Breast epithelium (tissue), 4 donors: ENCODE measurements at regions not wholly inside any gene's neighbourhood (a gene's known extent, or its start where the extent isn't known, plus 50 kb on each side); places are given as distances from the start of the nearest gene placed in this dataset.

Experiments
- DNase-seq, 2 donors: peaks; one replicate each; pipeline ENCODE4 v3.0.0-alpha.2; 2019; ENCODE audit warnings: low spot score in 2 of 2
- H3K27ac ChIP-seq, 2 donors: fragments of 200-600 bp; sonication (generic) in 1 of 2; one replicate each; pipeline ENCODE4 v1.5.1; 2016 to 2019; ENCODE audit warnings: mild to moderate bottlenecking in 1 of 2
- H3K27me3 ChIP-seq, 2 donors: fragments of 200-600 bp; sonication (generic) in 1 of 2; one replicate each; pipeline versions ENCODE4 v1.5.1 to v1.6.0; 2017 to 2019; ENCODE audit warnings: control low read depth in 1 of 2, mild to moderate bottlenecking in 1 of 2
- H3K36me3 ChIP-seq: fragments of 200-600 bp; one replicate; pipeline ENCODE4 v1.5.1; 2019
- H3K4me1 ChIP-seq, 2 donors: fragments of 200-600 bp; sonication (generic); one replicate each; pipeline ENCODE4 v1.5.1; 2016 to 2019; ENCODE audit warnings: control low read depth in 1 of 2
- H3K4me3 ChIP-seq, 3 donors: fragments of 200-600 bp; sonication (generic); 1 replicate in 2 of 3; 2 replicates in 1 of 3; pipeline ENCODE4 v1.5.1; 2016 to 2019; ENCODE audit warnings: mild to moderate bottlenecking in 3 of 3, moderate library complexity in 2 of 3
- H3K9me3 ChIP-seq, 2 donors: fragments of 200-600 bp; sonication (generic) in 1 of 2; one replicate each; pipeline ENCODE4 v1.5.1; 2016 to 2019; ENCODE audit warnings: control low read depth in 1 of 2
- CTCF ChIP-seq, 3 donors: fragments of 450-650 bp; IDR thresholded peaks; one replicate each; pipeline ENCODE4 v1.5.1; 2016 to 2017; ENCODE audit warnings: antibody characterized with exemption in 3 of 3, mild to moderate bottlenecking in 3 of 3, moderate library complexity in 3 of 3
- POLR2A ChIP-seq: fragments of 450-650 bp; IDR thresholded peaks from one replicate; pipeline ENCODE4 v1.6.1; 2016; ENCODE audit warnings: antibody characterized with exemption, mild to moderate bottlenecking, moderate library complexity
- POLR2AphosphoS5 ChIP-seq, 3 donors: sonication (generic); formaldehyde crosslinking; IDR thresholded peaks; one replicate each; pipeline ENCODE4 v1.6.1; 2017; ENCODE audit warnings: antibody characterized with exemption in 3 of 3
- intact Hi-C: fragments of 100-400 bp; cut with DNase I; formaldehyde crosslinking; loops from one replicate; pipeline ENCODE4 v1.15.1; 2023; ENCODE audit warnings: low total_unique reads

GRCh38 chr10:42988069-42988468, 88.8 kb upstream of the RET start:
- TF ChIP-seq CTCF (IDR thresholded peaks at IDR 0.05) (no peak), POLR2AphosphoS5 (IDR thresholded peaks at IDR 0.05) (no peak), POLR2A (no peak)
- DNase-seq: no peak
- Histone ChIP-seq H3K27me3 (no peaks in the 10 kb centered on the region), H3K9me3 (no peaks in the 10 kb centered on the region), H3K4me3 (no peak overlapping the region), H3K4me1 (no peaks in the 10 kb centered on the region), H3K27ac (no peak overlapping the region), H3K36me3 (no peaks in the 10 kb centered on the region)
- intact Hi-C loops: no loop called here

- Histone ChIP-seq H3K36me3 (no peaks in the 10 kb centered on the region), H3K27me3 (no peaks in the 10 kb centered on the region), H3K4me3 (no peak overlapping the region), H3K27ac (no peak overlapping the region), H3K9me3 (no peaks in the 10 kb centered on the region), H3K4me1 (no peaks in the 10 kb centered on the region)
- DNase-seq: peak in 1 of 2 donors; percentile 35
- intact Hi-C loops: no loop called here
- TF ChIP-seq POLR2A: no peak
- TF ChIP-seq POLR2AphosphoS5 (IDR thresholded peaks at IDR 0.05): no peak
- no peak for TF ChIP-seq CTCF (IDR thresholded peaks at IDR 0.05)
These were observed 88.1 kb upstream of the RET start for GRCh38 chr10:42988517-42989395.

DNA sequence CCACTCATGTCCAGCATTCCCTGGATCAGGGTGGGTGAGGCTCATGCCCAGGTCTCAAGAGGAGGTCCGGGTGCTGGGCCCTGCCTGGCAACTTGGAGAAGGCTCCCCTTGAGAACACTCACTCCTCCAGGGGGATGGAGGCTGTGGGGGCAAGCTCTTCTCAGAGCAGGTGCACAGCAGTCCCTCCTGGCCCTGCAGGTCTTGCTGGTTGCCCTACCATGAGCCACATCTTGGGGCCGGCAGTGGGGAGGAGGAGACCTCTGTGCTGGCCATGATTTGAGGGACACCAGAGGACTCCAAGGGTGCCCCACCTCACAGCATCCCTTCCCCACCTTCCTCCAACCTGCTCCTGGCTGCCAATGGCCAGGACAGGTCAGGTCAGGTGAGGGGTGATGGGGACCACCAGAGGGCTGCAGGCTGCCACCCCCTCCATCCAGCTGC, 87.4 kb upstream of the RET start:
- TF ChIP-seq POLR2A (no peak), POLR2AphosphoS5 (IDR thresholded peaks at IDR 0.05) (no peak), CTCF (IDR thresholded peaks at IDR 0.05) (no peak)
- Histone ChIP-seq H3K36me3 (no peaks in the 10 kb centered on the region), H3K27ac (no peak overlapping the region), H3K4me3 (no peak overlapping the region), H3K4me1 (no peaks in the 10 kb centered on the region), H3K27me3 (no peaks in the 10 kb centered on the region), H3K9me3 (no peaks in the 10 kb centered on the region)
- DNase-seq: peak in 1 of 2 donors; percentile 46
- intact Hi-C loops: no loop called here

DNA sequence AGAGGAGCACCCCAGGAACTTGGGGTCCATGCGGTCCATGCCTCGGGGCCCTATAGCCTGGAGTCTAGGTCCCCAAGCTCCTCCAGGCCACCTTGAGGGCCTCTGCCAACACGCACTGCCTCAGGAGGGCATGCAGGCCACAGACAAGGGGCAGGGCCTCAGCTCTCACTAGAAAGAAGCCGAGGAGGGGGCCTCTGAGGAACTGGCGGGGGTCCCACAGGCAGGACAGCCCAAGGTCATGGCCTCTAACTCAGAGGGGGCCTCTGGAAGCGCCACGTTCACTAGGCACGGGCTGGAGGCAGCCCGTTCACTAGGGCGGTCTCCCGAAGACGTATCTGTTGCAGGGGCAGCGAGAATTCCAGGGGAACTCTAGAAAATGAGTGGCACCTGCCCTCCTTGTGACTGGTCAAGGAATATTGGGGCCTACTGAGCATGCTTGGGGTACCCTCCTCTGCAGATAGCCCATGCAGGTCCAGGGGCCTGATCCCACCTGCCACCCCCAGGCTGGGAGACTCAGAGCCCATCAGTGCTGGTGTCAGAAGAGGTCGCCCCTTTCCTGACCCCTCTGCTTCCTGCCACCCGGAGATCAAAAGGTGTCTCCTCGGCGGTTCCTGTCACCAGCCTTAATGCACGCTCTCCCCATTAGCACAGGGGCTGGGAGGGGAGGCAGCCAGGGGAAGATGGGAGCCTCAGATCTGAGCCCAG, 86.7 kb upstream of the RET start:
- no peaks in the 10 kb centered on the region for H3K9me3 ChIP-seq
- intact Hi-C loops: no loop called here

More for the DNA sequence above, 86.7 kb upstream of the RET start:
- no peak for TF ChIP-seq POLR2A
- no peak for TF ChIP-seq CTCF (IDR thresholded peaks at IDR 0.05)
- TF ChIP-seq POLR2AphosphoS5 (IDR thresholded peaks at IDR 0.05): no peak
- H3K36me3 ChIP-seq: no peaks in the 10 kb centered on the region
- H3K27me3 ChIP-seq: no peaks in the 10 kb centered on the region
- DNase-seq: peak in 1 of 2 donors; percentile 40
- H3K4me1 ChIP-seq: no peaks in the 10 kb centered on the region
- H3K27ac ChIP-seq: no peak overlapping the region
- H3K4me3 ChIP-seq: no peak overlapping the region
